Renal cortical epithelial cell (primary cell): ENCODE measurements at regions not wholly inside any gene's neighbourhood (a gene's known extent, or its start where the extent isn't known, plus 50 kb on each side); places are given as distances from the start of the nearest gene placed in this dataset.
A peak's percentile ranks its signal among the peaks of the same experiment; 100 is the strongest.

Experiments used
- DNase-seq: peaks from one replicate; pipeline ENCODE4 v3.0.0-alpha.2; 2011; ENCODE audit warnings: low read depth

DNA sequence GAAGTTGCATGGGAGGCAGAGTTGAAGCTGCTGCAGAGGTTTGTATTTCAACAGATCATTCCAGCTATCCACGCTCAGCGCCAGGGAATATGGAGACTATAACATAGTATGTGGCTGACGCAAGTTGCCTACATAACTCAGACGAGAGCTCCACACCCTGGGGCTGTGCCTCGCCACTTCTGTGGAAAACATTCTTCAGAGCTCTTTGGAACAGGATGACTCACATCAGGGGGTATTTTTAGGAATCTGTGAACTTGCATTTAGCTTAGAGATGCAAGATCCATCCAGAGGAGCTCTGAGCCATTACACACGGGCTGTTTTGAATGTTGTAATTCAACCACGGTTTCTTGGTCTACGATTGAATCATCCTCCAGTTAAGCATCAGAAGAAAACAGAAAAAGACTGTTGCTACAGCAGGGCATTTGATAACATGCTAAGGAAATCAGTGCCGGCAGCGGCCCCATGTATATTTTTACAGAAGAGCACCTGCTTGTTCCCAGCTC, 481.5 kb upstream of the AKR1E2 start:
- DNase-seq: peak; percentile 100

DNA sequence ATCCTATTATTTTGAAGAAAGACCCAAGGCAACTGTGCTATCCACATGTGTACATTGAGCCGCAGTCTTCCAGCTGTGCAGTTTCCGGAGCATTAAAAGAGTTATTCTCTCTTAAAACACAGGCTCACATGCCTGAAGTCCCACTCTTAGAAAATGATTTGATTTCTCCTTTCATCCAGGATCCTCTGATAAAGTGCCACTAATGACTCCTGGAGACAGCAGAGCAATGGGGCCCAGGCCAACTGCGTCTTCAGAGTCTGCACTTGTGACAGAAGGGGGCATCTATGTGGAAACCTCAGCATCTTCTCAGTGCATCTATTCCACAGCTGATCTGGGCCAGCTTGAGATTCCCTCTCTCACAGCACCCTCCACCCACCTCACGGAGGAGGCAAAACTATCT, 482.1 kb upstream of the AKR1E2 start:
- no peak for DNase-seq

DNA sequence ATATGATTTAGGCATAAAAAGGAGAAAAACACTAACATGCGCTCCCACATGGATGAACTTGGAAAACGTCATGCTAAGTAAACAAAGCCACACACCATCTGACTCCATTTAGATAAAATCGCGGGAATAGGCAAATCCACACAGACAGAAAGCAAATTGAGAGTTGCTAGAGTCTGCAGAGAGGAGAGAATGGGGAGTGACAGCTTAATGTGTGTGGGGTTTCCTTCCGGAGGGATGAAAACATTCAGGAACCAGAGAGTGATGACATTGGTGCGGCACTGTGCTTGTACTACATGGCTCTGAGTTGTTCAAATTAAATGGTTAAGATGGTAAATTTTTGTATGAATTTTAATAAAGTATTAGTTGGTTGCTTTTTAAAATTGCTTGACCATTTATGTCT, 482.9 kb upstream of the AKR1E2 start:
- no peak for DNase-seq

DNA sequence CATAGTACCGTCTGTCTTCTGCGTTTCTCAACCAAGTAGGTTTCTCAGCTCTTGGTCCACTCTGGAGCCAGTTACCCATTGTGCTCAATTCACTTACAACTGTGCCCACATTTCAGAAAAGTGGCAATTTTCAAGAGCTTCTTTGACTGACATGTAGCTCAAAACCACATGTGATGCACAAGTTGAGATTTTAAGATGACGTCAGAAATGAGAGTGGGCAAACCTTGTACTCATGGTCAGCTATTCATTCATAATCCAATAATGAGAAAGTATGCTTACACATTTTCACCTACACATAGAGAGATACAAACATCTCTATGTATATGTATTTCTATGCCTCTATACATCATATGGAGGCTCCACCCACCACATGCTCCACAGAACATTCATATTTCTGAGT, 487.2 kb upstream of the AKR1E2 start:
- no peak for DNase-seq

DNA sequence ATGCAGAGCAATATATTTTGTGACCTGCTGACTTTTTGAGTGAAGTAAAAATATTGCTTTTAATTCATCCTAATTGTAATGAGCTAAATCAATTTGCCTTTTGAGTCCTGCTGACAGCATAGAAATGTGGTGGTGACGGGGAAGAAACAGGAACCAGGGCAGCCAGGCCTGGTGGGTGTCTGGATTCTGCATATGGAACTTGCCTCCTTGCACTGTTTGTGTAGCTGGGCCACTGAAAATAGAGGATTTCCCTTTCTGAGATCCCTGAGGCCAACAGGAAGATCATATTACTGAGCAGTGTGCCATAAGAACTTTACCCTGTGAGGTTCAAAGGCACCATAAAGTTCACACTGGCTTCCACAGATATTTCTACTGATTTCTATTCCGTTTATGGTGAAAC, 488.4 kb upstream of the AKR1E2 start:
- DNase-seq: no peak

DNA sequence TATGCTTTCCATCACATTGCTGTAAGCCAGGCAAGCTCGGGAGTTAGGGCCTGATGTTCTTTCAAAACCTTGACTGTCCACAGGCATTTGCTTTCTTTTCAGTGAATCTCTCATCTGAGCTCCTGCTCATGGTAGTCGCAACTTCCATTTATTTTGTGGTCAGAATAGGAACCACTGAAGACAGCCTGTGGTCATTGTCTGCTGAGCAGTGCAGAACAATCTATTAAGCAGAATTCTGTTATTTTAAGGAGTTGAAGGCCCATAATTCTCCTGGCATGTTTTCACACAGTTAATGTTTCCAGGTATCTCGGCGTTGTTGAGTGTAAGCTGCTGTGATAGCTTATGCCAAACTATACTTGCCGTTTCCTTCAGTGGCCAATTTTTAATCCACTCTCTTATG, 491.1 kb upstream of the AKR1E2 start:
- peak; percentile 68 for DNase-seq

DNA sequence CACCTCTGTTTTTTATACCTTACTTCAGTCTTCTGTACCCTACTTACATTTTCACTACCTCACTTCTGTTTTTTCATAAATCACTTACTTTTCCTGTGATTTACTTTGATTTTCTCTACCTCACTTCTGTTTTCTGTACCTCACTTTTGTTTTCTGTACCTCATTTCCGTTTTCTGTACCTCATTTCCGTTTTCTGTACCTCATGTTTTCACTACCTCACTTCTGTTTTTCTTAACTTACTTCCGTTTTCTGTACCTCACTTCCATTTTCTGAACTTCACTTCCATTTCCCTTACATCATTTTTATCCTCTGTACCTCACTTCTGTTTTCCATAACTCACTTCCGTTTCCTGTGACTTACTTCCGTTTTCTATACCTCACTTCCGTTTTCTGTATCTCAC, 492.0 kb upstream of the AKR1E2 start:
- DNase-seq: no peak

DNA sequence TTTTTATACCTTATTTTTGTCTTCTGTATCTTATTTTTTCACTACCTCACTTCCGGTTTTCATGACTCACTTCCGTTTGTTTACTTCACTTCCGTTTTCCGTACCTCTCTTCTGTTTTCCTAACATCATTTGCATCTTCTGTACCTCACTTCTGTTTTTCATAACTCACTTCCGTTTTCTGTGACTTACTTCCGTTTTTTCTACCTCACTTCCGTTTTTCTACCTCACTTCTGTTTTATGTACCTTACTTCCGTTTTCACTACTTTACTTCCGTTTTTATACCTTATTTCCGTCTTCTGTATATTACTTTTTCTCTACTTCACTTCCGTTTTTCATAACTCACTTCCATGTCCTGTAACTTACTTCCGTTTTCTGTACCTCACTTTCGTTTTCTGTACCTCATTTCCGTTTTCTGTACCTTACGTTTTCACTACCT, 492.5 kb upstream of the AKR1E2 start:
- no peak for DNase-seq

DNA sequence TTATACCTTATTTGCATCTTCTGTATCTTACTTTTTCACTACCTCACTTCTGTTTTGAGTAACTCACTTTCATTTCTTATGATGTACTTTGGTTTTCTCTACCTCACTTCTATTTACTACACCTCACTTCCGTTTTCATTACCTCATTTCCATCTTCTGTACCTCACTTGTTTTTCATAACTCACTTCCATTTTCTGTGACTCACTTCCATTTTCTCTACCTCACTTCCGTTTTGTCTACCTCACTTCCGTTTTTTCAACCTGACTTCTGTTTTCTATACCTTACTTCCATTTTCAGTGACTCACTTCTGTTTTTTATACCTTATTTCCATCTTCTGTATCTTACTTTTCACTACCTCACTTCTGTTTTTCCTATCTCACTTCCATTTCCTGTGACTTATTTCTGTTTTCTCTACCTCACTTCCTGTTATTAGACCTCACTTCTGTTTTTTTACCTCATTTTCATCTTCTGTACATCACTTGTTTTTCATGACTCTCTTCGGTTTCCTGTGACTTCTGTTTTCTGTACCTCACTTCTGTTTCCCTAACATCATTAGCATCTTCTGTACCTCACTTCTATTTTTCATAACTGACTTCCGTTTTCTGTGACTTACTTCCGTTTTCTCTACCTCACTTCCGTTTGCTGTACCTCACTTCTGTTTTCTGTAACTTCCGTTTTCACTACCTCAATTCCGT, 493.1 kb upstream of the AKR1E2 start:
- no peak for DNase-seq

DNA sequence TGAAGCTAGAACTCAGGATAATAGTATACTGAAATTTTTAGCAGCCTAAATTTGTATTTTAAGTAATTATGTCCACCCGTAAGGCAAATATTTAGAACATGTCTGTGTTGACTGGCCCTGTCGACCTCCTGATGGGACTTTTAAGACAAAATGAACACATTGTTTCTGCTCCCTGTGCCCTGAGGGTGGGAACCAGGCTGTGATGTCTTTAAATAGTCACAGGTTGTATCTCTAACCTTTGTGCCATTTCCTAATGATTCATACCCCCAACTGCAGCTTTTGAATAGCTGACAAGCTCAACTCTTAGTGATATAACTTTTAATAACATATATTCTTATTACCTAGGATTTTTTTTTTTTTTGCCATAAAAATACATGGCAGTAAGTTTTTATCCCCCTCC, 494.9 kb upstream of the AKR1E2 start:
- DNase-seq: peak; percentile 38

DNA sequence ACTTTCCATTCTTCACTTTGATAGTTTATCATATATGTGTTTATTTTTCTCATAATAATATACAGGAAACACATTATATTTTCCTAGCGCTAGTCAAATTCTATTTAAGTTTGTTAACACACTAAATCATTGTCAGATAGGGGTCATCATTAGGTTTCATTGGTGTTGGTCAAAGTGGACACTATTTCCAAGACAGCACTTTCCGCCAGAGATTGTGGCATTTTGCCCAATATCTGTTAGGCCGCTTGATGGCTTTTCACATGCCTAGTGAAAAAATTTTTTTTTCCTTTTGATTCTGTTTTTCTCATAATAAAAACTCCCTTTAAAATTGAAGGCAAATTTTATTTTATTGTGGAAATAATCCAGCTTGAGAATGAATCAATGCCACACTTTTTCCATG, 495.4 kb upstream of the AKR1E2 start:
- DNase-seq: no peak

DNA sequence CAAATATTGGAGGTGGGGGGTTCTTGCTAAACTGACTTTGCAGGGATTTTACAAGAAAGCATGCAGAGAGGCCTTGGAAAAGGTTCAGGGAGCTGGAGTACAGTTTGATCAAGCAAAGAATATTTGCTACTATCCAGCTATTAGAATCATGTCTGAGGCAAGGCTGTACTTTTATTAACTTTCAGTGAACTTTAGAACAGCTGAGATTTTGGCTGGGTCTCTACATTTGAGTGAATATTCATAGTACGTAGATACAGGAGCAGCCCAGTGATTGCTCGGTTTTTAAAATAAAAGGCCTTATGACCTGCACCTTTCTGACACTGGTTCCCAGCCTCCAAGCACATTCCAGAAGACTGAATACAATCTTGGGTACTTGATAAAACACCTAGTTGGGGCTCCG, 496.8 kb upstream of the AKR1E2 start:
- no peak for DNase-seq

DNA sequence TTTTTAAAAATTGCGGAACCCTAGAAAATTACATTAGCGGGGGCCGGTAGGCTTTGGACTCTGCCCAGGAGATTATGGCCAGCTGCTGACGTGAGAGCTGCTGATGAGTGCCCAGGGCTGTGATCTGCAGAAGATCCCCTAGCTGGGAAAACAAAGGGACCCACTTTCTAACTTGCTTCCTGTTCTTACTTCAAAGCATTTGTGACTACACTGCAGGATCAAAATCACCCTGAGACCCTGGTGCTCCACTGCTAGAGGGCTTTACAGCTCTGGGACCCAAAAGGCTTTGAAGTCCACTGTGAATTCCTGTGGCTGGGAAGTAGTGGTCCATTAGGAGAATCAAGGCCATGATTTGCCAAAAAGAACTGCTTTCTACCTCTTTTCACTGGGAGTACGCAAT, 499.4 kb upstream of the AKR1E2 start:
- no peak for DNase-seq

DNA sequence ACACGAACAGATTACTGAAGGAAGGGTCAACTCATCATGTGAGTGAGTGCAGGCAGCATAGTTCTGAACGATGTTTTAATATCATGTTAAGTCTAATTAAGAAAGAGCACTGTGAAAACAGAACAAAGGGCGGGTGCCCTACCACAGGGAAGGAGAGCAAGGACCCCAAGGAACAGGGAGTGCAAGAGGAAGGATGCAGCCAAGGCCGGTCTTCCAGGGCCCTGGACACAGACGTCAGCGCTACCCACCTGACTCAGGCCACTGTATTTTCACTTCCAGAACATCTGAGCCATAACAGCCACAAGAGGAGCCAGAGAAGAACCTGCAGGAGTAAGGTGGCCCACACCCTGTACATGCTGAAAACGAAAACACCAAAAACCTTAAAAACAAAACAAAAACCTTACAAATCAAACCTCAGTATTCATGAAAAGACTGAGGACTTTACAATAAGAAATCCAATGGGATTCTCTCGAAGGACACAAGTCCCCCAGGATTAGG, 506.1 kb upstream of the AKR1E2 start:
- DNase-seq: no peak

DNA sequence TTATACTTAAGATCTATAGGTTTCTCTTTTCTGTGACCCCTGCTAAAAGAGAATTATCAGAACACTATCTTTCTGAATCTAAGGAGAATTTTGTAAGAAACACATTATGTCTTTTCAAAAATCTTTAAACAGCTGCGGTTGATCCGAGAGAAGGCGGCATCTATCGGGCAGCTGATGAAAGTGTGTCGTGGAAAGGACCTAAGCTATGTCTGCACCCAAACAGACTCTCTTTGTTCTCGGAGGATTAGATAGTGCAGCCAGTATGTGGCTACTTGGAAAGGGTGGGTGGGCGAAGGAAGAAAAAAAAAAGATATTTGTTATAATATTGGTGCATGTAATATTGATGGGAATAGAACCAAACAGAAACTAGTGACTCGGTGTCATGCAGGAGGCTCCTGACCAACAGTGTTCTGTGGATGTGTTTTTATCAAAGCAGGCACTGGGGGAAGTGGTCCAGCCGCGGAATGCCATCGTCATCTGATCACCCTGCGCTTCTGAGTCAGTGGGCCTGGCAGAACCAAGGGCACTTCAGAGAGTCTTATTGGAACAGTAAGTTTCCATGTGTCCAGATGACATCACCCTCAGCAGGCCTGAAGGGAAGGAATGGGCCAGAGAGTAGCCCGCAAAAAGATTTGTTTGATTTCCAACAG, 509.7 kb upstream of the AKR1E2 start:
- peak; percentile 11 for DNase-seq

DNA sequence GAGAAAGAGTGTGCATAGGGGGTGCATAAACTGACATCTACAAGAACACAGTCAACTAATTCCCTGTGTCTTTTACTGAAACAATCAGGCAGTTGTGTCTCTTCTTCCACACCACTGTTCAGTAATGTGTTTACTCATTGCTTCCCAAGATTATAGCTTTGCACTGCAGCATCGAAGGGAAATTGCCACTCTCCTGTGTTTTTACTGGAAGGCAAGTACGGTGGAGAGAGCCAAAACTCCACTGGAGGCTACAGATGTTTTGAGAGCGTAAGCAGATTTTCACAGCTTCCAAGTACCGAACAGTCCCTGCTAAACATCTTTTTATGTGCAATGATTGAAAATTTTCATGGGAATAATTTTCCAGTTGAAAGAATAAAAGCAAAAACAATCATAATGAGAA, 510.5 kb upstream of the AKR1E2 start:
- no peak for DNase-seq

DNA sequence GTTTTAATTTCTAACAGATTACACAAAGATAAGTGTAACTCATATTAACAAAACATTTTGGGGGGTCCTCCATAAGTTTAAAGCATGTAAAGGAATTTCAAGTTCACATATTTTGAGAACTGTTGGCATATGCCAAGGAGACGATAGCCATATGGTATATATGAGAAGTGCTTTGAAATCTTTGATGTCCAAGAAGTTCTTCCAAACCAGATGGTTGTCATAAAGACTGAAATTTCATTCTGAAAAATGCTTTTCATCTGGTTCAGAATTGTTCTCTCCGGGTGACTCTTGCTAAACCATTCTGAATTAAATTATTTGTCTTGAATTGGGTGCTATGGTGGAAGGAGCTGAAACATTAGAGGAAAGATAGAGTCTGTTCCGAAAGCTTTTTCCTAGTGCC, 513.0 kb upstream of the AKR1E2 start:
- no peak for DNase-seq

DNA sequence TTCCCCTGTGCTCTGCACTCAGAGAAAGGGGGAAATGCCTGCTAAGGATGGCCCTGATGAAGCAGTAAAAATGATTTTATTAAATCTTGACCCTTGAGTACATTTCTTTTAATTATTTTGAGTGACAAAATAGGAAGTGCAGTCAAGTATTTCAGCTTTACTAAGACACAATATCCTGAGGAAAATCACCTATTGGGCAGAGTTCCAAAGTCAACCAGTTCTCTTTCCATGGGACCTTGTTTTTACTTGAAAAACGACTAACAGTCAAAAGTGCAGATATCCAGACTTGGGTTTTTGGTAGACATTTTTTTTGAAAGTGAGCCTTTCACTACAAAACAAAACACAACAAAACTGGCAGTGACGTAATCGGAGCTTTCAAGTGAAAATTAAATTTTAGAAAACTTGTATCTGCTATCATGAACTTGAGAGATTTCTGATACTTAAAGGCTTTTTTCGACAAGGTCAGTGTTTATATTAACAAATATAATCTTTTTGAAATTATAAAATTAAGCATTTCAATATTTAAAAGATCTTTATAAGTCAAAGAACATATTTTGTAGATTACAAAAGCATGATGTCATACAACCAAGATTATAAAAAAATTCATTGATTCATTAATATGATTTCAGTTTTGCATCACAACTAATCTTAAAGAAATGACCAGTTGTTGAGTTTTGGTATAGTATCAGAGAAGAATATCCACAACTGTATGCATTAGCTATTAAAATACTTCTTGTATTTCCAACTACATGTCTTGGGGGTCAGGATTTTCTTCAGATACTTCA, 513.8 kb upstream of the AKR1E2 start:
- peak; percentile 59 for DNase-seq

DNA sequence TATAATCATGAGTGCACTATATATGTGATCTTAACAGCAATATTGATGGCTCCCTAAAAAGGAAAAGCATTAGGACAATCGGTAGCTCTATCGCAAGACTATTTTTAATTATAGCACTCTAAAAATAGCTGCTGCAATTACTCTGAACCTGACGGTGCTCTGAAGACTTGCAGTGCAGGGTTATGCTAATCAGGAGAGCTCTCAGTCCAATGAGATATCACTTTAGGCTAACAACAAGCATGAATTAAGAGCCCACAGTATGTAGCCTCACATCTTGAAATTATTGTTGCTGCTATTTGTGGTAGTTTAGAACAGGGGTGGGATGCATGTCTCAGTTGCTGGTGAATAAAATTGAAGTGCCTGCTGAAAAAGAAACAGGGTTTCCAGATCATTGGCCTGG, 515.8 kb upstream of the AKR1E2 start:
- no peak for DNase-seq

DNA sequence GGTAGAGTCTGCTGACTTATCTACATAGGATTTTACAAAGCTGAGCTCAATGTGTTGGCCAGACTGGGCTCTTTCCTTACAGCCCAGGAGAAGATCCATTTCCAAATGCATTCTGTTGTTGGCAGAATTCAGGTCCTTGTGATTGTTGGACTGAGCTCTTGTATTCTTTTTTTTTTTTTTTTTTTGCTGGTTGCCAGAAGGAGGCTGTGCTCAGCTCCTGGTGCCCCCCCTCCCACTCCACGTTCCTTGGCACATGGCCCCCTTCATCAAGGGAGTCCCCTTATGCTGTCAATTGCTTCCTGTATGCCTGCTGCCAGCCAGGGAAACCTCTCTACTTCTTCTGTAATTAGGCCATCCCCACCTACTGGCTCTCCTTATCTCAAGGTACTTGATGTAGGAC, 518.1 kb upstream of the AKR1E2 start:
- no peak for DNase-seq

DNA sequence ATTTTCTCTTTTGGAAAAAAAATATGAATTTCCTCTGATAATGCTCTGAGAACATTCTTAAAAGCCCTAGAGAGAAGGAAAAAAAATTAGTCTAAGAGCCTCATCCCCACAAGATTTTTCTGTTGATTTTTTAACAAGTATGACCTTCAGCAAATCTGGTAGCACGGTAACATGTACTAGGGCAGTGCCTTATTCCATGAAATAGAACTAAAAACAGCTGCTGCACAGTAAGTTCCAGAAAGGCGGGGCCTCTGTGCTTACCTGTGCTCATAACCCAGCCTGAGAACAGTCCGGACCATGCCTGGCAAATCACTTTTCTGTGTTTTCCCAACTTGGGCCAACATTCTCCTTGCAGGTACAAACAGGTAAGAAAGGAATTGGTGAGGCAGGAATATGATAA, 519.1 kb upstream of the AKR1E2 start:
- DNase-seq: no peak

DNA sequence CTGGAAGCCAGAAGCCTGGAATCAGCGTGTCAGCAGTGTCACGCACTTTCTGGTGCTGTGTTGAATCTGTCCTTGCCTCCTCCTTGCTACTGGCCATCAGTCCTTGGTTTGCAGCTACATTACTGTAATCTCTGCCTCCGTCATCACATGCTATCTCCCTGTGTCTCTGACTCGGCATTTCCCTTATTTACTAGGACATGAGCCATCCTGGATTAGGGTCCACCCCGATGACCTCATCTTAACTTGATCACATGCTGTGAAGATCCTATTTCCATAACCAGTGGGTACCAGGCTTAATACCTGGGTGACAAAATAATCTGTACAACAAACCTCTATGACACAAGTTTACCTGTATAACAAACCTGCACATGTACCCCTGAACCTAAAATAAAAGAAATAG, 518.0 kb upstream of the KLF6 start:
- DNase-seq: no peak
